ENCODE measurements at regions not wholly inside any gene's neighbourhood (a gene's known extent, or its start where the extent isn't known, plus 50 kb on each side); places are given as distances from the start of the nearest gene placed in this dataset.

- no peak for TF ChIP-seq CTCF (IDR thresholded peaks at IDR 0.05)
- no peak for TF ChIP-seq POLR2A (IDR thresholded peaks at IDR 0.05)
These were observed 310.4 kb downstream of the MTX2 start for GRCh38 chr2:176579608-176580007.
